H1 (cell line): ENCODE measurements at regions not wholly inside any gene's neighbourhood (a gene's known extent, or its start where the extent isn't known, plus 50 kb on each side); places are given as distances from the start of the nearest gene placed in this dataset.

Experiments used
- CTCF ChIA-PET: fragments of 300-600 bp; sonication (Branson Sonifier 250); formaldehyde crosslinking; loops from one replicate; lab custom pipeline; 2021; ENCODE audit not compliant: partially characterized antibody; lab: Charles Lee
- POLR2A ChIA-PET: fragments of 300-600 bp; sonication (Branson Sonifier 250); formaldehyde crosslinking; loops from one replicate; lab custom pipeline; 2021; ENCODE audit warnings: inconsistent platforms; ENCODE audit not compliant: partially characterized antibody; lab: Charles Lee
- DNase-seq, 2 experiments: peaks; one replicate each; pipeline versions ENCODE4 v3.0.0 to v3.0.0-alpha.2; 2010 to 2022; ENCODE audit warnings: low spot score in 2 of 2, low read depth in 1 of 2, mixed read lengths in 1 of 2
- FAIRE-seq: peaks from 2 replicates; lab custom pipeline; 2011; peaks lifted over from hg19 to GRCh38; lab: Jason Lieb, UNC
- H2AFZ ChIP-seq: 2 replicates; pipeline ENCODE4 v1.8.1; 2012; ENCODE audit warnings: low read length, inconsistent platforms
- H2AK5ac ChIP-seq: 2 replicates; pipeline ENCODE4 v1.6.1; 2013; ENCODE audit warnings: low read depth, low read length
- H2BK120ac ChIP-seq: replicated peaks from 2 replicates; pipeline ENCODE3; 2013; ENCODE audit warnings: low read depth, low read length, inconsistent platforms
- H2BK12ac ChIP-seq: 2 replicates; pipeline ENCODE4 v1.6.1; 2013; ENCODE audit warnings: low read depth, low read length
- H2BK15ac ChIP-seq: 2 replicates; pipeline ENCODE4 v1.6.1; 2013; ENCODE audit warnings: low read length
- H2BK20ac ChIP-seq: 2 replicates; pipeline ENCODE4 v1.6.1; 2013; ENCODE audit warnings: low read length
- H2BK5ac ChIP-seq: 2 replicates; pipeline ENCODE4 v1.6.1; 2013; ENCODE audit warnings: low read depth, low read length
- H3K14ac ChIP-seq: 2 replicates; pipeline ENCODE4 v1.6.1; 2013; ENCODE audit warnings: inconsistent platforms; ENCODE audit not compliant: insufficient read length
- H3K18ac ChIP-seq: 2 replicates; pipeline ENCODE4 v1.6.1; 2013; ENCODE audit warnings: low read length; ENCODE audit errors: extremely low read depth
- H3K23ac ChIP-seq: 2 replicates; pipeline ENCODE4 v1.6.1; 2013; ENCODE audit warnings: inconsistent platforms; ENCODE audit not compliant: insufficient read length
- H3K23me2 ChIP-seq: 2 replicates; pipeline ENCODE4 v1.6.1; 2013; ENCODE audit warnings: low read depth, low read length
- H3K27ac ChIP-seq: 2 replicates; pipeline ENCODE4 v1.6.1; 2011; ENCODE audit warnings: low read depth, low read length, inconsistent platforms
- H3K27me3 ChIP-seq, 4 experiments: replicated peaks in 1 of 4; 1 replicate in 1 of 4; 2 replicates in 3 of 4; pipeline versions ENCODE4 v1.6.1 to v1.8.1; 2011 to 2013; ENCODE audit warnings: low read length in 3 of 4, mild to moderate bottlenecking in 3 of 4, inconsistent platforms in 2 of 4, mixed read lengths in 2 of 4, moderate library complexity in 1 of 4; ENCODE audit not compliant: control insufficient read depth in 3 of 4, insufficient read depth in 3 of 4; ENCODE audit errors: extremely low read depth in 1 of 4
- H3K36me3 ChIP-seq, 4 experiments: 2 replicates each; pipeline versions ENCODE4 v1.6.1 to v1.8.1; 2011 to 2013; ENCODE audit warnings: mild to moderate bottlenecking in 4 of 4, low read length in 3 of 4, moderate library complexity in 2 of 4, control low read depth in 1 of 4, inconsistent platforms in 1 of 4; ENCODE audit not compliant: insufficient read depth in 4 of 4, control insufficient read depth in 2 of 4
- H3K4ac ChIP-seq: replicated peaks from 2 replicates; pipeline ENCODE3; 2013; ENCODE audit warnings: low read length, low read depth, mixed read lengths, inconsistent platforms; ENCODE audit not compliant: insufficient read length
- H3K4me1 ChIP-seq, 4 experiments: replicated peaks in 1 of 4; 1 replicate in 1 of 4; 2 replicates in 3 of 4; pipeline versions ENCODE4 v1.6.1 to v1.8.1; 2011 to 2013; ENCODE audit warnings: low read length in 3 of 4, inconsistent platforms in 2 of 4, mixed read lengths in 1 of 4; ENCODE audit not compliant: insufficient read depth in 4 of 4, control insufficient read depth in 3 of 4
- H3K4me2 ChIP-seq, 2 experiments: 2 replicates each; pipeline versions ENCODE4 v1.6.1 to v1.8.1; 2011 to 2013; ENCODE audit warnings: low read depth in 2 of 2, low read length in 2 of 2, control low read depth in 1 of 2, inconsistent platforms in 1 of 2, mild to moderate bottlenecking in 1 of 2; ENCODE audit not compliant: insufficient read depth in 1 of 2
- H3K4me3 ChIP-seq, 4 experiments: fragments of 200-600, 300-600 bp in 1 of 4; sonication (generic), shearing (Covaris generic), sonication (Bioruptor Twin) in 1 of 4; 2 replicates each; pipeline versions ENCODE4 v1.5.1 to v1.8.1; 2011 to 2016; ENCODE audit warnings: low read length in 4 of 4, low read depth in 3 of 4, control low read depth in 2 of 4, inconsistent platforms in 2 of 4, mild to moderate bottlenecking in 2 of 4, mixed read lengths in 1 of 4, moderate library complexity in 1 of 4; ENCODE audit not compliant: insufficient read depth in 2 of 4; ENCODE audit errors: extremely low read depth in 1 of 4
- H3K56ac ChIP-seq: replicated peaks from 2 replicates; pipeline ENCODE3; 2013; ENCODE audit warnings: low read depth, mild to moderate bottlenecking, mixed read lengths, low read length, inconsistent platforms; ENCODE audit not compliant: insufficient read length
- H3K79me1 ChIP-seq: 2 replicates; pipeline ENCODE4 v1.6.1; 2013; ENCODE audit warnings: low read depth, low read length, control low read depth
- H3K79me2 ChIP-seq, 2 experiments: 2 replicates each; pipeline versions ENCODE4 v1.6.1 to v1.8.1; 2012 to 2013; ENCODE audit warnings: low read length in 2 of 2, mild to moderate bottlenecking in 2 of 2, inconsistent platforms in 1 of 2; ENCODE audit not compliant: insufficient read depth in 2 of 2, control insufficient read depth in 1 of 2
- H3K9ac ChIP-seq, 4 experiments: replicated peaks in 1 of 4; 1 replicate in 1 of 4; 2 replicates in 3 of 4; pipeline versions ENCODE4 v1.6.1 to v1.8.1; 2011 to 2013; ENCODE audit warnings: low read depth in 3 of 4, low read length in 3 of 4, control low read depth in 2 of 4, mild to moderate bottlenecking in 2 of 4, moderate library complexity in 2 of 4, inconsistent platforms in 1 of 4; ENCODE audit errors: extremely low read depth in 1 of 4
- H3K9me3 ChIP-seq, 2 experiments: 2 replicates each; pipeline versions ENCODE4 v1.6.1 to v1.8.1; 2012 to 2013; ENCODE audit warnings: mild to moderate bottlenecking in 2 of 2, moderate library complexity in 2 of 2, control low read depth in 1 of 2, inconsistent platforms in 1 of 2, low read depth in 1 of 2, low read length in 1 of 2, mixed read lengths in 1 of 2; ENCODE audit not compliant: insufficient read depth in 2 of 2
- H4K20me1 ChIP-seq, 2 experiments: replicated peaks in 1 of 2; 2 replicates each; pipeline versions ENCODE3 to v1.8.1; 2011 to 2013; ENCODE audit warnings: inconsistent platforms in 2 of 2, low read length in 2 of 2, mild to moderate bottlenecking in 1 of 2; ENCODE audit not compliant: insufficient read depth in 2 of 2, control insufficient read depth in 1 of 2
- H4K5ac ChIP-seq: 2 replicates; pipeline ENCODE4 v1.6.1; 2013; ENCODE audit warnings: low read length, low read depth, mixed read lengths, inconsistent platforms; ENCODE audit not compliant: insufficient read length
- H4K8ac ChIP-seq: 2 replicates; pipeline ENCODE4 v1.8.0; 2013; ENCODE audit warnings: mild to moderate bottlenecking, moderate library complexity, low read length, inconsistent platforms; ENCODE audit not compliant: insufficient read depth; ENCODE audit errors: extremely low read depth
- H4K91ac ChIP-seq: replicated peaks from 2 replicates; pipeline ENCODE3; 2013; ENCODE audit warnings: low read length, mixed read lengths, inconsistent platforms; ENCODE audit not compliant: insufficient read length
- CHD2 ChIP-seq: IDR thresholded peaks from 2 replicates; pipeline ENCODE4 v1.6.1; 2012; ENCODE audit warnings: low read length, improper control_type of control experiment
- POLR2A ChIP-seq, 2 experiments: IDR thresholded peaks; 1 replicate in 1 of 2; 2 replicates in 1 of 2; pipeline ENCODE4 v1.6.1; 2011; ENCODE audit warnings: low read depth in 2 of 2, low read length in 2 of 2, mild to moderate bottlenecking in 2 of 2; ENCODE audit errors: control extremely low read depth in 1 of 2
- RAD21 ChIP-seq, 2 experiments: IDR thresholded peaks in 1 of 2; conservative IDR thresholded peaks in 1 of 2; 2 replicates each; pipeline ENCODE4 v1.6.1; 2011; ENCODE audit warnings: low read depth in 2 of 2, low read length in 2 of 2, improper control_type of control experiment in 1 of 2, inconsistent platforms in 1 of 2, mild to moderate bottlenecking in 1 of 2, moderate library complexity in 1 of 2
- ZNF274 ChIP-seq: IDR thresholded peaks from 2 replicates; pipeline ENCODE4 v1.7.0; 2012; ENCODE audit warnings: low read length, borderline replicate concordance; ENCODE audit errors: extremely low read depth
- WGBS, 2 experiments: shearing (Covaris generic) in 1 of 2; methylation state at CpG; one replicate each; pipeline versions ENCODE4 v1.1.6 to v1.1.7; 2013 to 2015; ENCODE audit warnings: low lambda C conversion rate in 2 of 2, mixed read lengths in 2 of 2, inconsistent platforms in 1 of 2, low coverage in 1 of 2, missing lambda C conversion rate in 1 of 2; ENCODE audit not compliant: insufficient replicate concordance in 2 of 2, insufficient coverage in 1 of 2, insufficient read length in 1 of 2; ENCODE audit errors: extremely low coverage in 1 of 2, missing lambda C conversion rate in 1 of 2; 5-methylcytosine and 5-hydroxymethylcytosine counted together

DNA sequence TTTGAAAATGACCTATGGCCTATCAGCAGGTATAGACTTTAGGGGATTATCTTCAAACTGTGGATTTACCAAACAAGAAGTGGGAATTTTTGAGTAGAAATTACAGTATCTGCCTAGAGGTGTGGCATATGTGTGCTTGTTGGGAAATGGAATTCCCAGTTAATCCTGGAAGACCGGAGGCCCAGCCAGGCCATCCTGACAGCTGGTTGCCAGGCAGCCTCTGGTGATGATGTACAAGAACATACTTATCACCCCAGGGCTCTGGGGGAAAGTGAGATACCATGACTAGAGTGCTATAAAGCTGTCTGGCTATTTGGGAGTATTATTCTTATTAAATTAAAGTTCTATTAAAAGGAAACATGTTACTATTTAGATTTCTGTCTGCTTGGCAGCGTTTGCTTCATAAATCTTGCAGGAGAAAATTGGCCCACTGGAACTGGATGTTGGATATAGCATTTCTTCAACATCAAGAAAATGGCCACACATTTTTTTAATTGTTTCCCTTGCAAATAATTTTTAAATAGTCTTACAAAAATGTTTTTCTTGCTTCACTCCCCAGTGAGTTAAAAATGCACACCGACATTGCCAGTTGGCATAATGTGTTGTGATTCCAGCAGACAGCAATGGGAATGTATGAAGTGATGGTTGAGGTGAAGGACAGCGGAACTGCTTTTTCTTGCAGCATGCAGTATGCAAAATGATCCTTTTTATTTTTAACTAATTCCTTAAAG lies 187.8 kb downstream of the MYLK4 start:
- H3K56ac ChIP-seq = no peak overlapping the region
- H2AFZ ChIP-seq = no peak overlapping the region
- H3K27ac ChIP-seq = no peak overlapping the region
- H2BK12ac ChIP-seq = no peak overlapping the region
- ChIA-PET POLR2A (interaction anchor here (1.6 kb wide), 1 partner anchor 30 kb away, joined by 3 read pairs; no protein-coding TSS in a partner anchor), CTCF (no interaction called here)
- H4K91ac ChIP-seq = no peak overlapping the region
- 94% methylated on average over 4 of the region's 4 CpGs; no CpG with 5 or more reads in 1 of the 2 experiments for WGBS, 2 experiments
- FAIRE-seq (no peak), DNase-seq (no peak)
- H3K4me3 ChIP-seq = no peak overlapping the region
- no peak overlapping the region for H4K5ac ChIP-seq
- no peak overlapping the region for H2BK20ac ChIP-seq
- H3K23ac ChIP-seq = no peak overlapping the region
- no peaks in the 10 kb centered on the region for H3K79me1 ChIP-seq
- no peaks in the 10 kb centered on the region for H3K27me3 ChIP-seq
- TF ChIP-seq POLR2A (IDR thresholded peaks at IDR 0.05; ENCODE audit: control extremely low read depth in 1 of 2, low read depth in 2 of 2, low read length in 2 of 2) (no peak), RAD21 (IDR thresholded peaks at IDR 0.05 in 1 of 2, conservative IDR thresholded peaks at IDR 0.05 in 1 of 2; ENCODE audit: low read depth in 2 of 2, low read length in 2 of 2) (no peak), CHD2 (no peak), ZNF274 (no peak)
- H2BK120ac ChIP-seq = no peak overlapping the region
- no peak overlapping the region for H3K9ac ChIP-seq
- H3K4me2 ChIP-seq = no peak overlapping the region
- no peak overlapping the region for H3K14ac ChIP-seq
- H3K4me1 ChIP-seq = no peaks in the 10 kb centered on the region
- H2AK5ac ChIP-seq = no peak overlapping the region
- no peak overlapping the region for H2BK5ac ChIP-seq
- H3K36me3 ChIP-seq = no peaks in the 10 kb centered on the region
- H3K79me2 ChIP-seq = no peaks in the 10 kb centered on the region
- H3K23me2 ChIP-seq = no peaks in the 10 kb centered on the region
- H4K8ac ChIP-seq = no peak overlapping the region
- H3K18ac ChIP-seq = no peak overlapping the region
- no peak overlapping the region for H2BK15ac ChIP-seq
- H3K4ac ChIP-seq = no peak overlapping the region
- no peaks in the 10 kb centered on the region for H4K20me1 ChIP-seq
- H3K9me3 ChIP-seq = no peaks in the 10 kb centered on the region
